T-helper 2 cell treated with Interferon-gamma antibody and Interleukin-4, amounts not matched to agents 100 ng/mL and 5 ng/mL, for 36 hours (primary cell): ENCODE measurements at regions not wholly inside any gene's neighbourhood (a gene's known extent, or its start where the extent isn't known, plus 50 kb on each side); places are given as distances from the start of the nearest gene placed in this dataset.

ENCODE experiments used
- intact Hi-C: fragments of 100-400 bp; cut with micrococcal nuclease; formaldehyde crosslinking; loops from one replicate; pipeline ENCODE4 v1.15.1; 2023

DNA sequence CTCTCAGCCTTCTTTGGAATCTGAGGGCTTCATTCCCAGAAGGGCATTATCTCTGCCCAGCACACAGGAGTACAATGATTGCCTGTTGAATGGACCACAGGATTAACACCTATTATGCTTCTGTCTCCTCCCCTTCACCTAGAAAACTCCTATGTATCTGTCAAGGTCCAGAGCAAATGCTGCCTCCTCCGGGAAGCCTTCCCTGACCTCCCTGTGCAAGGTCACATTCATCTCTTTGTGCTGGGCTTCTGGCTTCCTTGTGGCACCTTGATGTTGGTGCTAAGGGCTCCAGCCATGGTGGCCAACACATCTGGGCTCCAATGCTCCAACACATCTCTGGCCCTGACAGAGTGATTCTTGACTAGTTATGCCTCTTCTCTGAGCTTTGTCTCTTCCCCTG, 49.9 kb upstream of the ATP2B2 start:
- intact Hi-C loops, result no loop called here

DNA sequence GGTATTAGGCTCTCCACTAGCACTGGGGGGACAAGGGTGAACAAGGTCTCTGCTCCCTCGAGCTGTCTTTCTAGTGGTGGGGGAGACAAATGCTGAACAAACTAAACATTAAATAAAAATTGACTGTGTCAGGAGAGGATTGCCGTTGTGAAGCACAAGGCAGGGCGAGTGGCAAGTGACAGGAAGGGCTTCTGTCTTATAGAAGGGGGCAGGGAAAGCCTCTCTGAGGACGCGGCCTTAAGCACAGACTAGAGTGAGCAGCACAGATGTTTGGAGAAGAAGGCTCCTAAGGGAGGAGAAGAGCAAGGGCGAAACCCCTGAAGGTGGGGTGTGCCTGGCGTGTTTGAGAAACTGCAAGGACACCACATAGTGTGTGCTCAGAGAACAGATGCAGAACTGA, 50.9 kb upstream of the ATP2B2 start:
- intact Hi-C loops, result no loop called here

DNA sequence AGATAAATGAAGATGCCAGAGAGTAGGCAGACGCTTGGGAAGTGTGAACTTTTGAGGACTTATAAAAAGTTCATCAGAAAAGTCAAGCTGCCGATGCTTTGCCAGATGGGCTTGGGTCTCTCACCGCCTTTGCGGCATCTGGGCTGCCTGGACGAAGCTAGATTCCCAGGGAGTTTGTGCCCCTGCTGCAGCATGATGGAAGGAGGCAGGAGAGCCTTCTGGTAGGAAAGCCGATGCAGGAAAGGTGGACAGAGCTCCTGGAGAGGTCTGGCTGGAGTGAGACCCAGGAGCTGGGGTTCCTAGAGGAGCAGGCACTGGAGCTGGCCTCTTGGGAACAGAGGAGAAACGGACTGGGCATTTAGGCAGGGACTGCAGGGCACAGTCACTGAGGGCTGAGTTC, 51.9 kb upstream of the ATP2B2 start:
- intact Hi-C loops, result no loop called here

DNA sequence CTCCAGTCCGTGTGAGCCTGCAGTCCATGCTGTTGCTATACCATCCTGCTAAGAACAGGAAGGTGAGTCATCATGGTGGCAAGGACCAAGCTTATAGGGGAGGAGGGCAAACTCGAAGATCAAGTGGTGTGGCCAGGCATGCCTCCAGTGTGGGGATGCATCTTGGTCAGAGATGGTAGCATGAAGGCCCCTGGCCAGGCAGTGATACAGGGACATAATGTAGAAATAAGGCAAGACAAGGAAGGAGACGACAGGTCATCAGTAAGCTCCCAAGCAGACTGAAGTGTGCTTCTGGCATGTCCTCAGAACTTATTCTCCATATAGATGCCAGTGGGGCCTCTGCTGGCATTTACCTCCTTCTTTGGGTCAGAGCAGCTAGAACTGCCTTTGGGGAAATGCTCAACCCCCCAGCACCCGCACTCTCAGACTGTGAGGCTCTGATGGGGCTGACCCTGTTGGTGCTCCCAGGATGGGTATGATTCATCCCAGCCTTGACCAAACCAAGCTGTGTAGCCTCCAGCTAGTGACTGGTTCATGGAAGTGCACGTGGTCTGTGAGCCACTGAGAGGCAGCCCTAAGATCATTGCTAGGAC, 52.5 kb upstream of the ATP2B2 start:
- intact Hi-C loops, result no loop called here

DNA sequence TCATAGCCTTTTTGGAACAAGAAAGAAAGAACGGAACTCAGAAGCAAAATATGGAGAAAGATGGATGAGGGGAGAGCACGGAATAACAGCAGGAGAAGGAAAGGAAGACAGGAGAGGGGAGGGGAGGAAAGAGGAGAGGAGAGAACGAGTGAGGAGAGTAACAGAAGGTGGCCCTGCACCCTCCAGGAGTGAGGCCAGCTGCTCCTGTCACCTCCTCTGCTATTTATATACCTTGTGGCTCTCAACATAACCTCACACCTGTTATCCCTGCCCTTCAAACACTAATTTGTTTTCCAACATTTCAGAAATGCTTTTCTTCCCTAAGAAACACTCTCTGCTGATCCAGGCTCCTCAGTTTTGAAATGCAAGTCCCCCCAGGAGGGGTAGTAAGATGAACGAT, 53.4 kb upstream of the ATP2B2 start:
- intact Hi-C loops, result no loop called here

DNA sequence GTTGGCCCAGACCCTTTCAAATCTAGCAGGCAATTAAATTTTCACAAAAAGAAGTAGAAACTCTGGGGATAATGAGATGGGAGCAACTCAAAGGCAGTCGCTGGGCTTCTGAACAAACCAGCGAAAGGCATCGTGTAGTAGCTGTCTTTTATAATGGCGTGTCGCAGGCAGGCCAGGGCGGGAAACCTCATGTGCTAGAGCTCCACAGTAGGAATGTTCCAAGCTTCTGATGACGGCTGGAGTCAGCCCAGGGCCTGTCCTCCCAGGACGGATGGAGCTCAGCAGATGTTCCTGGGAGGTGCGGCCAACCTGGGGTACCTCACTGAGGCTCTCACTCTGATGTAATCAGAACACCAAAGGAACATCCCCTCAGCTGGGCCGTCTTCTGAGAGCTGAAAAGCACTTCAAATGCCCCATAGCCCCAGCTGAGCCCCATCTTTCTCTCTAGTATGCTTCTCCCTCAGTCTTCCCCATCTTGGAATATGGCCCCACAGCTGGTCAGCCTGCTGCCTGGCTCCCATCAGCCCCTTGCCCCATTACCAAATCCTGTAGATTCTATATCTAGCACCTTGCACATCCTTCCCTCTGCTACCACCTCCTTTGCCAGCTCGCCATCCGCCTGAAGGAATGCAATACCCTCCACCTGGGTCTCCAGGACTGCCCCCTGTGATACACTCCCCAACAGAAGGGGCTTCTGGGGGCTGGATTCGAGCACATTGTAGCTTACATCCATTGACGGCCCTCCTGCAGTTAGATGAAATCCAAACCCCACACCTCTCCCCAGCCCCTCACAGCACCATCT, 54.9 kb upstream of the ATP2B2 start:
- intact Hi-C loops, result no loop called here

DNA sequence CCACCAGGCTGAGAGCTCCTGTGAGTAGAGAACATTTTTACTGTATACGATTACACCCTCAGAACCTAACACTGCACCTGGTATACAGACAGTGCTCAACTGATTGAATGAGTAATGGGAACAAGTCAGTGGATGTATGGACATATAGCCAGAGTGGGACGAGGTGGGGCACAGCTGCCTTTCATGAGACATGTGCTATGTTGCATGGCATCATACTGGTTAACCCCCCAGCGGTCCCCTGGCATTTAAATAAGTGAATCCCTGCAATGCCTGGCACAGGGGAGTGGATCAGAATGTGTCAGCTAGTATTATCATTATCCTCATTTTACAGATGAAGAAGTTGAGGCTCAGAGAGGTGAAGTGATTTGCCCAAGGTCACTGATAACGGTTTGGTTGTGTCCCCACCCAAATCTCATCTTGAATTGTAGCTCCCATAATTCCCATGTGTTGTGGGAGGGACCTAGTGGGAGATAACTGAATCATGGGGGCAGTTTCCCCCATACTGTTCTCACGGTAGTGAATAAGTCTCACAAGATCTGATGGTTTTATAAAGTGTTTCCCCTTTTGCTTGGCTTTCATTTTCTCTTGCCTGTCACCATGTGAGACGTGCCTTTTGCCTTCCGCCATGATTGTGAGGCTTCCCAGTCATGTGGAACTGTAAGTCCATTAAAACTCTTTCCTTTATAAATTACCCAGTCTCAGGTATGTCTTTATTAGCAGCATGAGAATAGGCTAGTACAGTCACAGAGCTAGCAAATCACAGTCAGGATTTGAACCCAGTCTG, 56.0 kb upstream of the ATP2B2 start:
- intact Hi-C loops, result no loop called here

DNA sequence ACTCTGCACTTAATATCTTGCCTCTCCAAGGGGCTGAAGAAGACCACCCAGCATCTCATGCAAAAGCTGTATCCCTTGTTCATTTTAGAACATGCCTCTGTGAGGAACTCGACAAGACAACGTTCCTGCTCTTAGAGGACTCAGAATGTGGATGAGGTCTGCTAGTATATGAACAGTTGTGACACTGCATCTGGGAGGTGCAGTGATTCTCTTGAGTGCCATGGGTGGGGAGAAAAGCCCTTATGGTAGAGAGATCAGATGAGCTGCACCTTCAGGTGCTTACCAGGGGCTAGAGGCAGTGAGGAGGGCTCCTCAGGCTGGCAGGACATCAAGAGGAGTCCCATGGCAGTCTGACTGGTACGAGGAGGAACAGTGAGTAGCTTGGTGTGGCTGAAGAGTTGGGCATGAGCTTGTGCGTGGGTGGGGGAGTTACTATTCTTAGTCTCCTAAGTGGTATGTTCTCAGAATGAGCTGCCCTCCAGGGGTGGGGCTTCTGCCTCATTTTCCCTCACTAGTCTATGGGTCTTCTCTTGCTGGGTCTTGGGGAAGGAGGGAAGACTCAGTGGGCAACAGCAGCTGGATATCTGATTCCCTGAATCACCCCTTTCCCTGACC, 56.7 kb upstream of the ATP2B2 start:
- intact Hi-C loops, result no loop called here

DNA sequence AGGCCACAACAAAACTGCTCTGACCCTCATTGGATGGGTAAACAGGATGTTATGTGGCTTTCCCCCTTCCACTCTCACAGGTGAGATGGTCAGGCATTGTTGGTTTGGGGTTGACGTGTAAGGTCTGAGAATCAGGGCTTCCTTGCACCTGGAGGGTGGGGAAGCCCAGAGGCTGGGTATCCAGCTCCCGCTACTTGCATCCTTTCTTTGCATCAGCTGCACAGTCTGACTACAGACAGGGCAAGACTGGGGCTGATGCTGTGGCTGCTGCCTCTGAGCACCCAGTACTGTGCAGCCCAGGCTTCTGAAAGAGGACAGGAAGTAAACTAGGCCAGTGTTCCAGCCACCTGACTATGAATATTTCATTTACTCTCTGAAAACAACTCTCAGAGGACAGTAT, 58.0 kb upstream of the ATP2B2 start:
- intact Hi-C loops, result no loop called here

DNA sequence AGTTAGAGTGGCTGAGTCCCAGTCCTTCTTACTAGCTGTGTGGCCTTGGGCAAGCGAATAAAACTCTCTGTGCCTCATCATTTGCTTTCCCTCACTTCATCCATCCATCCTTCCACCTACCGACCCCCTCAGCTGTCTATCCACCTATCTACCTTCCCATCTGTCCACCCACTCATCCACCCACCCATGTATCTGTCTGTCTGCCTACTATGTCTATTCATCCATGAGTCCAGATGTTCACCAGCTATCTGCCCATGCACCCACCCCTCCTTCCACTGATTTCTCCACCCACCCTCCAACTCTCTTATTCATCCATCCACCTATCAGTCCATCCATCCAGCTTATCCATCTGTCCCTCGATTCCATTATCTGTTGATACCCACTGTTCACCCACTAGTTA, 60.4 kb upstream of the ATP2B2 start:
- intact Hi-C loops, result no loop called here

DNA sequence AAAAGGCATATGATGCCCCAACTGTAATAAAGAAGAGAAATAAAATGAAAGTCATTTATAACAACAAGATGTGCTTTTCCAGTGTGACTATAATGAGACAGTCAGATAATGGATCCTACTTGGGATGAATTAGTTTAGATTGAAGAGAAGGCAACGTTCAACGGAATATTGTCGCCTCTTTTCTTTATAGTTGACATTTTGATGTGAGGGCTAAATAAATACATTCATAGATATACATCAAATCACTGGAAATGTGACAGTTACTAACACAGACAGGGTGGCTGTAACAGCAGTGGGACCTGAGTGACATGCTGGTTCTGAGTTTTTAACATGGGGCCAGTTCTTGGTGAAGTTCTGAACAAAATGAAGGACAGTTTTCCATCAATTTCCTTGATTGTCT, 61.1 kb upstream of the ATP2B2 start:
- intact Hi-C loops, result no loop called here

DNA sequence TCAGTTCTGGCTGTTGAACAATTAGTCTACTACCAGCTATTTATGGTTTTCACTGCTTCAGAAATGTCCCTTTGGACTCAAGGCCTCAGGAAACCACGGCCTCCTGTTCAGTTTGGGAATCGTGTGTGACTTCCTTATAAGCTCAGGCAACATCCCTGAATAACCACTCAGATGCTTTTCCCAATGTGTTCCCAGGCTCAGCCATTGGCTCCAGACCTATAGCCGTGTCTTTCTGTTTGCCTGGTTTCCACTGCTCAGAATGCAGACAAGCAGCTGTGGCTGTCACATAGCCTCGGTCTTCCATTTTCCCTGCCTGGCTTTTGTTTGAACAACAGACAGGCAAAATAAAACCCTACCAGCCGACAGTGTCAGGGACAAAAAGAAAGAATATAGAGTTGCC, 63.2 kb upstream of the ATP2B2 start:
- intact Hi-C loops, result no loop called here

DNA sequence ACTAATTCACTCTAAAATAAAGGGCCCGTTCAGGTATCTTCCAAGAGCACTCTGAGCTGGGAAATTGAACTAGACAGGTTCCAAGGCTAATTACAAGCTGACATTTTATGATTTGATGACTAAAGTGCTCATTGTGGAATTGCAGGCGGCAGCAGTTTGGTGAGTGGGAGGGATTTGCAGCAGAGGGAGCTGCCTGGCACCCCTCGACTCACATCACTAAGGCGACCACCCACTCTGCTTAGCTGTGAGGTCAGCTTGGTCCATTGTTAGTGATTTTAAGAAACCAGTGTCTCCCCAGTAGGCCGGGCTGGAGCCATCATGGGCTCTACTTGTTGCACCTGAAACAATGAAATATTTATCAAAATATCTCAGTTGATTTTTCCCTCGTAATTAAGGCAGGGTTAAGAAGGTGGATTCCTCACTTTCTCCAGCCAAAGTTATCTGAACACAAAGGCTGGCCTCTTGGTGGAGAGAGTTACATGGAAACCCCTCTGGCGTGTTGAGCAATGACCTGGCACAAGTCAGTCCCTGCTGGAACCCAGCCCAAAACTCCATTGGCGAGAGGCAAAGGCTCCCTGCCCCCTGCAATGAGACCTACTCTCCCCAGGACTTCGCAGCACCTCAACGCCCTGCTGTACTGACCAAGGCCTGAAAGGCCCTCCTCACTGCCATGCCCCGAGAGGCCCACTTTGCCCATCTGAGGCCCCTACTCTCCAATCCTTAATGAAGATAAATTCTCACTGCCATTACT, 65.0 kb upstream of the ATP2B2 start:
- intact Hi-C loops, result no loop called here

DNA sequence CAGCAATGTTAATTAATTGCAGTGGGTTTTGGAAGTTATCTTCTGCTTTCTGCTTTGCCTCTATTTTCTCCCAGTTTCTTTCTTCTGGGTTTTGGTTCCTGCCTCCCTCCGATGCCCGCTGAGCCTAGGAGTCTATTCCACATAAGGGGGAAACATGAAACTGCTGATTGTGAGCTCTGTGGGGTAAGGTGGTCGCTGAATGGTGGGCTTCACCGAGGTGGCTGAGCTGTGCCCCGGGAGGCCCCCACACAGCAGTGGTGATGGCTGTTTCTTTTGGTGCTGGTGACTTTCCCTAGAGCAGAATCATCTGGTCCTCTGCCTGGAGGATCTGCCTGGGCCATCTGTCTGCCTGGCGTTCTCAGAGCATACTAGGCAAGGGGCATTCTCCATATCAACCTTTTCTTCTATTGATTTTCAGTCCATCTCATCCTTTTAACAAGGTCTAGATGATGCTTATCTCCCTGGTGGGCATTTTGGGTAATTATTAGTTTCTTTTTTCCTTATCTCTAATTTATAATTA, 68.8 kb upstream of the ATP2B2 start:
- intact Hi-C loops, result no loop called here

DNA sequence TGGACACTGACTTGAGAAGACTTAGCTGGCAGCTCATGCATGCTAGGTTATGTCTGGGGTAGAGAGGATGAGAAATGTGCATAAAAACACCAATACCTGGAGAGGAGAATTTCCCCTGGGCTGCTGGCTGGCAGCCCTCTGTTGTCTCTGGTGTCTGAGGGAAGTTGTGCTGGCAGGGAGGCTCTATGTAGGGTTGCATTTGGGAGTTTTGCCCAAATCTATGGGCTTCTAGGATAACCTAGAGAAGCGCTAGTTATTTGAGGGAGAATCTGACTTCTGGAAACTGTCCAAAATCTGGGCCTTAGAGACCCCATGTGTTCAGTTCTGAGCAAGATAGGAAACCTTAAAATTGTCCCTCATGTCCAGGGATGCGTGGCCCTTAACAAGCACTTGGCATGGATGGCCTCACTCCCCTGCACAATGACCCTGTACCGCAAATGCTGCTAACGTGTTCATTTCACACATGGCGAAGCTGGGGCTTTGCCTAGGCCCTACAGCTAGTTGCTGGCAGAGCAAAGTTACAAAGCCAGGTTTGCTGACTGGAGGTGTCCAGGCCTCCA, 70.3 kb upstream of the ATP2B2 start:
- intact Hi-C loops, result no loop called here

DNA sequence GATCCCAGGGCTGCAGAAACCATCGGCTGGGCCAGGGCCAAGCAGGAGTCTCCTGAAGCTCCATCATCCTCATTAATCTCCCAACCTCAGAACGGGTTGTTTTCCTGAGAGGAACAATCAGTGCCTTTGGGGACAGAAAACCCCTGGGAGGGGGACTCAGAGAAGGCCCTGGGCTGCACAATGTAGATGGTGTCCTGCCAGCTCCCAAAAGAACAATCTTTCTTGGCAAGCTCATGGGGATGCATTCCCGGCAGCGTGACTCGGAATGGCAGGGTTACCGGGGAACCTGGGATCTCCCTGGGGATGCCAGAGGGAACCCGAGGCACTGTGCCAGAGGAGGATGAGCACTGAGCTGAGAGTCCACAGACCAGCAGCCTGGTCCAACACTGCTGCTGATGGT, 72.1 kb upstream of the ATP2B2 start:
- intact Hi-C loops, result no loop called here

DNA sequence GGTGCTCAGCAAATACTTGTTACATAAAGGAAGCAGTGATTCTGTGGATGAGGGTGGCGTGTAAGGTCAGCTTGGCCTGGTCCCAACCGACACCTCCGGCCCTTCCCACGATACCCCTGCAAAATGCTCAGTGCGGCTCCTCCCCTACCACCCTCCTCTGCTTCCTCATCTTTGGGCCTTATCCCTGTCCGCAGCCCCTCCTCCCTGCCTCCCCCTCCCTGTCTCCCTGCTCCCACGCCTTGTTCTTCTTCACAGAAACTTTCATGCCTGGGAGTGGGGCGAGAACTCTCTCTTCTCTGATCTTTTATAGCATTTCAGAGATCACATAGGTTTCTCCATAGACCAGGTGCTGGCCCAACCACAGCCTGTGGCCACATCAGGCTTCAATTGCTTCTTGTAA, 75.0 kb upstream of the ATP2B2 start:
- intact Hi-C loops, result no loop called here

DNA sequence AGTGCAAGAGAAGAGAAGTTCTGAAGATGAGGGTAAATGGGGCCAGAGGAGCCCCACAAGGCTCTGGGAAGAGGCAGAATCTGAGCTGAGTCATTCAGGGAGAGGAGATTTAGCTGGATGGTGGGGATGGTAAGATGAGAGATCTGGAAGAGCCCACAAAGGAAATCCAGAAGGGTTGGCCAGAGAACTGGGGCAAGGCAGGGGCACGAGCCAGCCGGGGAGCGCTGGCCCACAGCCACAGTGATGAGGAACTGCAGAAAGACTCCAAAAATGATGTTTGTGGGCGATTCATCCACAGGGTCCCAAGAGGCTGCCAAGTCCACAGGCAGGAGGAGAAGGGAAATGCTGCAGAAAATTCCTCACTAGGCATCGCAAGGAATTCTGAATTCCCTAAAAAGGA, 75.9 kb upstream of the ATP2B2 start:
- intact Hi-C loops, result no loop called here

DNA sequence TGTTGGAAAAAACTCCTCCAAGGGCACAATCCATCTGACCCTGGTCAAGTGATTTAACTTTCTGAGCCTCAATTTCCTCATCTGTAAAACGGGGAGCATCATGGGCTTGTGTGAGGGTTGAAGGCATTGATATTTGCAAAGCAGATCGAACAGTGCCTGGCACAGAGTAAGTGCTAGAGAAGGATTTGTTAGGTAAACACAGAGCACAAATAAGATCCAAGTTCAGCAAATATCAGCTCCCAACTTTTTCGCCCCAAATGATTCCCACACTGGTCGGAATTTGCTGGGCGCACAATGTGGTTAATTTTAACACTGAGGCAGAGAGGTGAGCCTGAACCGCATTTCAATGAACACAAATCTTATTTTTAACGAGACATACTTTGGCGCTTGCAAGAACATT, 76.3 kb upstream of the ATP2B2 start:
- intact Hi-C loops, result no loop called here

DNA sequence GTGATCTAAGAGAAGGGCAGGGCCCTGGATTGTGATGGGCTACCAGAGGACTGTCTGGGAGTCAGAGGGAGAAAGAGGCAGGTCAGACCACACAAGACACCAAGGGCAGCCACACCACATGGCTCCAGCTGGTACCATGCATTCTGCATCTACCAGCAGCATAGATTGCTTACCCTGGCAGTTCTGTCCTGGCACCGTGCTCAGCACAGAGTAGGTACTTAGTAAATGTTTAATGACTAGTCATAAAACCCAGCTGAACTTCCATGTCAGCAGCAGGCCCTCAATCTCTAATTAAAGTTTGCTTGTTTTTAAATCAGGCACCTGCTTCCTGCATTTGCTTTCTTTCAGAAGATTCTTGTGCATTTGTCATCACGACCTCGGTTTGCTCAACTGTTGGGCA, 77.3 kb upstream of the ATP2B2 start:
- intact Hi-C loops, result no loop called here
